Activated T-cell treated with anti-CD3 and anti-CD28 coated beads for 24 hours (primary cell): ENCODE measurements at regions not wholly inside any gene's neighbourhood (a gene's known extent, or its start where the extent isn't known, plus 50 kb on each side); places are given as distances from the start of the nearest gene placed in this dataset.

Experiments
- DNase-seq: peaks from one replicate; pipeline ENCODE4 v3.0.0-alpha.2; 2020; ENCODE audit warnings: low read depth

GRCh38 chr14:101026341-101026740 is 122.8 kb upstream of the RTL1 start:
- no peak for DNase-seq

- no peak for DNase-seq
Measured at GRCh38 chr14:101027291-101027690, 123.8 kb upstream of the RTL1 start.

- no peak for DNase-seq
Measured at GRCh38 chr14:101027966-101028365, 124.4 kb upstream of the RTL1 start.

- DNase-seq = no peak
Measured at GRCh38 chr14:101028971-101029667, 125.6 kb upstream of the RTL1 start.

DNA sequence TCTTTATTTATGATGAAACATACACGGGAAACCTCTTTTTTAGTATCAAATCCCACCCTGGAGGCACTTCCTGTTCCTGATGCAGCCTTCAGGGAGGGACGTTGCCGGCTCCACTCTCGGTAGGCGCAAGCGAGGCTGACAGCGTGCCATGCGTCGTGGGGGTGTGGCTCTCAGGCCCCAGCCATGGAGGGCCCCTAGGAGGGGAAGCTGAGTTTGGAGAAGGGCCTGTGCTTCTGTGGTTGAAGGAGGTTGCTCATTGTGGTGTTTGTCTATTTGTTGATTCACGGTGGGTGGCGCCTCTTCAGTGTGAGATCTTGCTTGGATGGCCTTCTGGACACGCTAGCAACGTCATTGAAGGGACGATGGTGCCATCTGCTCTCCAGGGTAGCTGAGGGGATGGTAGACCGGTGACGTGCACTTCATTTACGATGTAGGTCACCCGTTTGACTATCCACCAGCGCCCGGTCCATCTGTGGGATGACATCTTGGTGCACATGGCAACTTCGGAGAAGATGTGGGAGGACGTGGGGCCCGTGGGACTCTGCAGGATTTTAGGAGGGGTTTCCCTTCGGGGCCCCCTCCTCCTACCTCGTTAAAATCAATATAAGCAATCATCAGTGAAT is 126.3 kb upstream of the RTL1 start:
- no peak for DNase-seq

DNA sequence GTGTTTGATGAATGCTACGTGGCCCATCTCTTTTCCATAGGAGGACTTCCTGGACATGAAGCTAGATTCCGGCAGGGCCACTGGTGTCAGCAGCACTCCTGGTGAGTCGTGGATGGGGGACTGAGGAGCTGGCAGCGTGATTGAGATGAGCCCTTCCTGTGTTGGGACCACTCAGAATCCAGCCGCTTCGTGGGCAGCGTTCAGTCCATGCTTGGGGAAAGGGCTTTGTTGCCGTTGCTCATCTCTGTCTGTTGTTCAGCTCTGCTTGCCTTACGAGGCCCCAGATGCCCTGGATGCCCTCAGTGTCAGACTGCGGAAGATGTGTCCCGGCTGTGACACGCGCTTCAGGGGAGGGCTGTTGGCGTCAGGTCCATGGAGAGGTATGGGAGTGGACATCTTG is 127.1 kb upstream of the RTL1 start:
- no peak for DNase-seq

DNA sequence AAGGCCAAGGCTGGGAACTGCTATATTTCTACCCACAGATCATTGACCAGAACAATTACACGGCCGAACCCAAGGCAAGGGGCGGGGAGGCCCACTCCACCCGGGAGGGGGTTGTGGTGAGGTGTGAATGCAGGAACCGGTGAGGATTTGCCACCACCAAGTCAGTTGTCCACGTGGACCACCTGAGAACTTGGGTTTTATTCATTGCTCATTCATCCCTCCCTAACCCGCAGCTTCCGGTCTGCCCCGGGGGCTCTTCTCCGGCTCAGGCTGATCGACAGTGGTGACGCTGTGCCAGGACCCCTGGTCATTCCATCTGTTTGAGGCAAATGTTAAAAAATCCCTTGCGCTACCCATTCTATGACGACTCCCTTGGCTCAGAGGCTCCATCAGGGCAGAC is 127.7 kb upstream of the RTL1 start:
- no peak for DNase-seq

DNA sequence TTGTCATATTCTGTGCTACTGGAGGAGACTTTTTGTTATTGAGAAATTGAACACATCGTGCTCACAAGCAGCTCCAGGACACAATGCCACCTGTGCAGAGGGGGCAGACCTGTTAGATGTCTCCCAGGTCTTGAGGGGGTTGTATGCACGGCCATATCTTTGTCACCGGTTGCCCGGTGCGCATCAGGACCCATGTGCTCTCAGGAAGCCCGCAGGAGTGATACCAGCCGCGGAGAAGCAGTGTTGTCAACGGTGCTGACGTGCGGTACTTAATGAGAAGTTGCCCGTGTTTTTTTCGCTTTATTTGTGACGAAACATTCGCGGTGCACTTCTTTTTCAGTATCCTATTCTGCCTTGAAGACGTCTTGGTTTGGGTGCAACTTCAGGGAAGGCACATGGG is 128.2 kb upstream of the RTL1 start:
- no peak for DNase-seq

- DNase-seq = no peak
Measured at GRCh38 chr14:101032433-101032832, 128.9 kb upstream of the RTL1 start.

- no peak for DNase-seq
Measured at GRCh38 chr14:101033006-101033405, 129.5 kb upstream of the RTL1 start.

- DNase-seq = no peak
Measured at GRCh38 chr14:101033446-101034165, 130.1 kb upstream of the RTL1 start.

DNA sequence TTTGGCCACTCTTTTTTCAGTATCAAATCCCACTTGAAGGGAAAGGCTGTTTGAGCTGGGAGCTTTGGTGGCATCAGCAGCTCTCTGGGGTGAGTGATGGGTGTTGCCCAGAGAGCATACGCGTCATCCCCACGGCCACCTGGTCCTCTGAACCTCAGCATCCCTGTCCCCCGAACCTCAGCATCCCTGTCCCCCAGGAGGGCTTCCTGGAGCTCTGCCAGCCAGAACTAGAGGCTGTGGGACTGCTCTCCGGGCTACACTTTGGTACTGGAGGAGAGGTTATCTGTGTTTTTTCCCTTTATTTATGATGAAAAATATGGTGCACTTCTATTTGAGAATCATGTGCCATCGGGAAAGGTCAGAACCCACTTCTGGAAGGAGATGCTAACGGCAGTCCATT is 131.5 kb upstream of the RTL1 start:
- no peak for DNase-seq

DNA sequence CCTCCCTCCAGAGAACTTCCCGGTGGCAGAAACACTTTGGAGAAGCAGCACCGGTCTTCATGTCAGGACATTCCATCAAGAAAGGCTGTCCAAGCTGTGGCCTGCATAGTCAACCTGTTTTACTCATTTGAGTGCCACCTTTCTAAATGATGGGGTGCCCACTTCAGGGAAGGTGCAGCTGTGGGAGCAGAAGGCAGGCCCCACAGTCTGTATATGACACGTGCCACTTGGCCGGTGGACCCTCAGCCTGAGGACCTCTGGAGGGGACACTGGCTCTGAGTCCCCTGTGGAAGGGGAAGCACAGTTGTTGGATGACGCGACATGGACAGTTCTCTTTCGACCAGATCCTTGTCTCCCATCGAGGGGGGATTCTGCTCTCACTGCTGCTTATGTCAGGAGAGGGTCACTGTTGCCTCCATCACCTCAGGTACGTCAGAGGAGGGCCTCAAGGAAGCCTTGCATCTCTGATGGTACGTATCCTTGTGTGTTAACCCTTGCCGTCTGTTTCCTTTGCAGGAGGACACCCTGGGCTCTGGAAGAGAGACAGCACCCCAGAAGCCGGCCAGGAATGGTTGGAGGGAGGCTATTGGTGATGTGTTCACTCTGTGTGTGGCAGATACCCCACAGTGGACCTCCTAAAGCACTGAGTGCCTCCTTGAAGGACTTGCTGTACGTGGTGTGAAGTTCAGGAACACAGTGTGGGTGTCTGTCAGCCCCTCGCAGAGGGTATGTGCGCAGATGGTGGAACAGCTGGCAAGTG is 132.1 kb upstream of the RTL1 start:
- DNase-seq = no peak

GRCh38 chr14:101037021-101037817 is 133.7 kb upstream of the RTL1 start:
- no peak for DNase-seq

DNA sequence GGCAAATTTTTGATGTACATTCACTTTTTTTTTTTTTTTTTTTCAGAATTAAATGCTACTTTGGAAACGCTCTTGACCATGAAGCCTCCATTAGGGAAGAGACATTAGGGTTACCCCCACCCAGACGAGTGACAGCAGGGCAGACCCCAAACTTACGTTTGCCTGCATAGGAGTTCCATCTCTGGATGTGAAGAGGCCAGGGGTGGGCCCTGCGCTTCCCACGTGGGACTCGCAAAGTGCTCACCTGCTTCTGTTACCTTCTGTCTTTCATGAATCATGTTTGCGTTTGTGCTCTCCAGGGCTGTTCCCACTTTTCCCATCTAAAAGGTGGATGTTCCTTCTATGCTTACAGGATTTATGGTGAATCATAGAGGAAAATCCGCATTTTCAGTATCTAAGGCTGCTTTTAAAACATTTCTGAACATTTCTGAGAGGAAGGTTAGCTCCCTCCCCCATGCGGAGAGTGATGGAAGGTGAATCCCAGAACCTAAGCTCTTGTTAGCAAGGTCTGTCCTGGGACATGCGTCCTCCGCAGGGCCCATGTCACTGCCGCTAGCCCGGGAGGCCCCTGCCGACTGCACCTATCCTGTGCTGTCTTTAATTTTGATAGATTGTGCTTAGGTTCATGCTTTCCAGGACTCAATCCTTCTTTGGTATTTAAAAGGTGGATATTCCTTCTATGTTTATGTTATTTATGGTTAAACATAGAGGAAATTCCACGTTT is 135.7 kb upstream of the RTL1 start:
- no peak for DNase-seq

DNA sequence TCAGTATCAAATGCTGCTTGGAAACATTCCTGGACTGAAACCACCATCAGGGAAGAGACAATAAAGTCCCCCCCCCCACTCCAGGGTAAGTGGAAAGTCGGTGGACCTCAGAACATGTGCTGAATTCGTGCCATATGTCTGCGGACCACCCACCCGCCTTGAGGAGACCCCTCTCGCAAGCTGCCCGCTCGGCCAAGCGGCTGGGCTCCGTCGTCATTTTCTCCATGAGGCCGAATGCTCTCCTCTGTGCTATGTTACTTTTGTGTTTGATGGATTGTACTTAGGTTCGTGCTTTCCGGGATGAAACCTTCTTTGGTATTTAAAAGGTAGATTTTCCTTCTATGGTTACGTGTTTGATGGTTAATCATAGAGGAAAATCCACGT is 136.2 kb upstream of the RTL1 start:
- DNase-seq = no peak

GRCh38 chr14:101040538-101041442 is 137.3 kb upstream of the RTL1 start:
- DNase-seq = no peak

GRCh38 chr14:101043891-101044290 is 140.4 kb upstream of the RTL1 start:
- DNase-seq = no peak

- no peak for DNase-seq
Measured at GRCh38 chr14:101044741-101045140, 141.2 kb upstream of the RTL1 start.

- no peak for DNase-seq
Measured at GRCh38 chr14:101045511-101045910, 142.0 kb upstream of the RTL1 start.
